CD4-positive, alpha-beta T cell (primary cell): ENCODE measurements at regions not wholly inside any gene's neighbourhood (a gene's known extent, or its start where the extent isn't known, plus 50 kb on each side); places are given as distances from the start of the nearest gene placed in this dataset.

ENCODE experiments used
- ATAC-seq: fragments of 200-7000 bp; cut with Tn5 transposase; one replicate; pipeline ENCODE4 v1.10.0; 2022; ENCODE audit warnings: mild to moderate bottlenecking; ENCODE audit not compliant: poor library complexity
- CTCF ChIA-PET: fragments of 350-600 bp; sonication (Branson Sonifier 250); formaldehyde crosslinking; loops from one replicate; lab custom pipeline; 2021; ENCODE audit warnings: antibody characterized with exemption, inconsistent platforms; lab: Charles Lee
- POLR2A ChIA-PET: fragments of 350-600 bp; sonication (Branson Sonifier 250); formaldehyde crosslinking; loops from one replicate; lab custom pipeline; 2021; ENCODE audit warnings: antibody characterized with exemption, inconsistent platforms; lab: Charles Lee
- DNase-seq, 14 experiments: peaks; one replicate each; pipeline ENCODE4 v3.0.0-alpha.2; 2013 to 2020; ENCODE audit warnings: mixed read lengths in 2 of 14
- H3K27ac ChIP-seq, 2 donors: one replicate each; pipeline versions ENCODE4 v1.5.1 to v1.7.0; 2013; ENCODE audit warnings: low read length in 2 of 2, low read depth in 1 of 2, mild to moderate bottlenecking in 1 of 2
- H3K27me3 ChIP-seq, 2 experiments: 1 replicate in 1 of 2; 2 replicates in 1 of 2; pipeline versions ENCODE4 v1.6.1 to v1.7.0; 2013; ENCODE audit warnings: low read length in 2 of 2, control low read depth in 1 of 2, mild to moderate bottlenecking in 1 of 2, moderate library complexity in 1 of 2; ENCODE audit not compliant: insufficient read depth in 2 of 2, control insufficient read depth in 1 of 2
- H3K36me3 ChIP-seq: one replicate; pipeline ENCODE4 v1.6.1; 2013; ENCODE audit warnings: low read length, control low read depth; ENCODE audit not compliant: insufficient read depth
- H3K4me1 ChIP-seq: one replicate; pipeline ENCODE4 v1.6.1; 2013; ENCODE audit warnings: low read length, control low read depth; ENCODE audit not compliant: insufficient read depth
- H3K4me3 ChIP-seq: one replicate; pipeline ENCODE4 v1.5.1; 2013; ENCODE audit warnings: mild to moderate bottlenecking, low read length, moderate library complexity
- H3K9me3 ChIP-seq, 2 experiments: 1 replicate in 1 of 2; 2 replicates in 1 of 2; pipeline versions ENCODE4 v1.6.1 to v1.7.0; 2013; ENCODE audit warnings: low read length in 2 of 2, mild to moderate bottlenecking in 2 of 2, control low read depth in 1 of 2, moderate library complexity in 1 of 2; ENCODE audit not compliant: control insufficient read depth in 1 of 2, insufficient read depth in 1 of 2
- H3K27ac Mint-ChIP-seq: one replicate; pipeline ENCODE4 v1.8.0; 2020; ENCODE audit warnings: mixed read lengths
- H3K27me3 Mint-ChIP-seq: one replicate; pipeline ENCODE4 v1.8.0; 2021; ENCODE audit warnings: mixed read lengths
- H3K36me3 Mint-ChIP-seq: one replicate; pipeline ENCODE4 v1.8.0; 2021; ENCODE audit warnings: low read depth, mixed read lengths
- H3K4me1 Mint-ChIP-seq: one replicate; pipeline ENCODE4 v1.8.0; 2021; ENCODE audit warnings: low read depth, mixed read lengths
- H3K4me3 Mint-ChIP-seq: one replicate; pipeline ENCODE4 v1.8.0; 2020; ENCODE audit warnings: mild to moderate bottlenecking, mixed read lengths
- H3K9me3 Mint-ChIP-seq: one replicate; pipeline ENCODE4 v1.8.0; 2020; ENCODE audit warnings: mixed read lengths
- intact Hi-C, 2 experiments: fragments of 100-400 bp; cut with DNase I in 1 of 2; cut with micrococcal nuclease in 1 of 2; formaldehyde crosslinking; loops; one replicate each; pipeline versions ENCODE4 v1.15.1 to v1.9.0; 2023 to 2025; cut with DNase I, micrococcal nuclease
- TF ChIP-seq, protein P1 (sequence below): fragments of 200-600 bp; IDR thresholded peaks from one replicate; pipeline ENCODE4 v1.8.0; 2022; ENCODE audit warnings: antibody characterized with exemption, mild to moderate bottlenecking

DNA sequence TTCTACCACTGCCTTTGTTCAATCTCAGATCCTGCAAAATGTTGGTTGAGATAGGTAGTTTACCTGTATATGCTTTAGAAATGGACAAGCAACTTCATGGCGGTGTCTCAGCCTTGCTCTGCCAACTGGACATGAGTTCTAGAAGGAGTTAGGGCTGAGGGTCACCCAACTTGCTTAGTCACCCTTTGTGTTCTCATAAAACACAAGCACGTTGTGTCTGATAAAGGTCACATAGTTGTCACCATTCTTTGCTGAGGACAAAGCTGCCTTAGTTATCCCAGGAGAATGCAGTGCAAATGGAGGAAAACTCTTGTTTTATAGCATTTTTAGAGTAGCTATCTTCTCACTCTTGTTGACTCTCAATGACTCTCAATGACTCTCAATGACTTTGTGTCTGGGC lies 218.4 kb upstream of the TMTC4 start:
- ATAC-seq (no peak), DNase-seq (no peak)
- TF ChIP-seq, protein P1, sequence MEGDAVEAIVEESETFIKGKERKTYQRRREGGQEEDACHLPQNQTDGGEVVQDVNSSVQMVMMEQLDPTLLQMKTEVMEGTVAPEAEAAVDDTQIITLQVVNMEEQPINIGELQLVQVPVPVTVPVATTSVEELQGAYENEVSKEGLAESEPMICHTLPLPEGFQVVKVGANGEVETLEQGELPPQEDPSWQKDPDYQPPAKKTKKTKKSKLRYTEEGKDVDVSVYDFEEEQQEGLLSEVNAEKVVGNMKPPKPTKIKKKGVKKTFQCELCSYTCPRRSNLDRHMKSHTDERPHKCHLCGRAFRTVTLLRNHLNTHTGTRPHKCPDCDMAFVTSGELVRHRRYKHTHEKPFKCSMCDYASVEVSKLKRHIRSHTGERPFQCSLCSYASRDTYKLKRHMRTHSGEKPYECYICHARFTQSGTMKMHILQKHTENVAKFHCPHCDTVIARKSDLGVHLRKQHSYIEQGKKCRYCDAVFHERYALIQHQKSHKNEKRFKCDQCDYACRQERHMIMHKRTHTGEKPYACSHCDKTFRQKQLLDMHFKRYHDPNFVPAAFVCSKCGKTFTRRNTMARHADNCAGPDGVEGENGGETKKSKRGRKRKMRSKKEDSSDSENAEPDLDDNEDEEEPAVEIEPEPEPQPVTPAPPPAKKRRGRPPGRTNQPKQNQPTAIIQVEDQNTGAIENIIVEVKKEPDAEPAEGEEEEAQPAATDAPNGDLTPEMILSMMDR, result no peak
- H3K36me3 Mint-ChIP-seq, result no peaks in the 10 kb centered on the region
- Histone ChIP-seq H3K4me1 (no peaks in the 10 kb centered on the region), H3K9me3 (no peaks in the 10 kb centered on the region), H3K4me3 (no peak overlapping the region), H3K27me3 (no peaks in the 10 kb centered on the region), H3K27ac (no peak overlapping the region), H3K36me3 (no peaks in the 10 kb centered on the region)
- H3K27ac Mint-ChIP-seq, result no peak overlapping the region
- ChIA-PET CTCF (no interaction called here), POLR2A (no interaction called here)
- H3K4me1 Mint-ChIP-seq, result no peaks in the 10 kb centered on the region
- H3K27me3 Mint-ChIP-seq, result no peaks in the 10 kb centered on the region
- intact Hi-C loops, result no loop called here
- H3K4me3 Mint-ChIP-seq, result no peak overlapping the region
- peaks cover 2% of the 10 kb centered on the region for H3K9me3 Mint-ChIP-seq

DNA sequence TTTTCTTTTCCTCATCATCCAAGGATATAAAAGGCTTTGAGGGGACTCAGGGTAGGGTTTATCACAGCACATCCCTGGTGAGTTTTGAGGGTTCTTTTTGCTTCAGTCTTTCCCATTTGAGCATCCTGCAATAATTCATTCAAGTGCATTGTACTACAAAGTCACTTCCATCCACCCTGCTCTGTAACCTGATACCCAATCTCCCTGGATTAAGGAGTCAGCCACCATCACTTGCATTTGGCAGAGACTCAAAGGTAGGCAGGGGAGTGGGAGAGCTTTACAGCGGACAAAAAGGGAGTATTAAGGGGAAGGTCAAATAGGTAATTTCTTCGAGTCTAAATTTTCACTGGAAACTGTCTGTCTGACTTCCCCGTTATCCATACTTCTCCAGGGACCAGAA lies 216.1 kb upstream of the TMTC4 start:
- Mint-ChIP-seq H3K27ac (no peak overlapping the region), H3K4me3 (no peak overlapping the region), H3K27me3 (no peaks in the 10 kb centered on the region), H3K36me3 (no peaks in the 10 kb centered on the region), H3K9me3 (peaks cover 2% of the 10 kb centered on the region), H3K4me1 (no peaks in the 10 kb centered on the region)
- H3K27me3 ChIP-seq, result no peaks in the 10 kb centered on the region
- CTCF ChIA-PET, result no interaction called here
- ATAC-seq (no peak), DNase-seq (no peak)
- no peaks in the 10 kb centered on the region for H3K36me3 ChIP-seq
- H3K4me1 ChIP-seq, result no peaks in the 10 kb centered on the region
- intact Hi-C loops, result no loop called here
- TF ChIP-seq, protein P1, result no peak
- POLR2A ChIA-PET, result no interaction called here
- no peaks in the 10 kb centered on the region for H3K9me3 ChIP-seq
- no peak overlapping the region for H3K4me3 ChIP-seq
- no peak overlapping the region for H3K27ac ChIP-seq

DNA sequence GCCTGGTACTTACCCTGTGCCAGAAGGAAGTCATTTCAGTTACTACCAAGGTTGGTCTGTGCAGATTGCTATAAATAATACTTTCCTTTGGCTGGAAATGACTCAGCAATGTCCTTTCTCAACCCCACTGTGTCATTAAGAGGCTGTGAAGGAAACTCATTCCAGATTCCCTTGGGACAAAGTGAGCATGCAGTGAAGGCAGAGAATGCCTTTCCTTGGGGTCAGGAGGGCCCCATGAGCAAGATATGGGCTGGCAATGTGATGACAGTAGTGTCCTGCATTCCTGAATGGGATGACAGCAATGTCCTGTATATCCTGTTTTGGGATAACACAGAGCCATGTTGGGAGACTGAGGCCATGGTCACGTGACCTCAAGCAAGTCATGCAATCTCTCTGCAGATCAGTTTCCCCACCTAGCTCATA lies 213.1 kb upstream of the TMTC4 start:
- no peak overlapping the region for H3K27ac Mint-ChIP-seq
- ATAC-seq (no peak), DNase-seq (no peak)
- POLR2A ChIA-PET, result no interaction called here
- Histone ChIP-seq H3K27ac (no peak overlapping the region), H3K4me1 (no peaks in the 10 kb centered on the region), H3K9me3 (no peaks in the 10 kb centered on the region), H3K27me3 (no peaks in the 10 kb centered on the region), H3K4me3 (no peak overlapping the region), H3K36me3 (no peaks in the 10 kb centered on the region)
- H3K27me3 Mint-ChIP-seq, result peaks cover 4% of the 10 kb centered on the region
- H3K36me3 Mint-ChIP-seq, result no peaks in the 10 kb centered on the region
- no peak overlapping the region for H3K4me3 Mint-ChIP-seq
- CTCF ChIA-PET, result no interaction called here
- peaks cover 2% of the 10 kb centered on the region for H3K9me3 Mint-ChIP-seq
- intact Hi-C loops, result no loop called here
- TF ChIP-seq, protein P1, result no peak
- H3K4me1 Mint-ChIP-seq, result no peaks in the 10 kb centered on the region
